Activated T-helper 2 cell treated with anti-CD3 and anti-CD28 coated beads, Interferon-gamma antibody, Interleukin-2, Interleukin-4, amounts not matched to agents 10 μg/mL and 5 μg/mL and 100 μg/mL, durations not matched to agents 14 hours and 24 hours and 36 hours (primary cell): ENCODE measurements at regions not wholly inside any gene's neighbourhood (a gene's known extent, or its start where the extent isn't known, plus 50 kb on each side); places are given as distances from the start of the nearest gene placed in this dataset.

Source experiments
- DNase-seq: peaks from one replicate; pipeline ENCODE4 v3.0.0; 2021; ENCODE audit warnings: low spot score
- H3K27ac Mint-ChIP-seq: one replicate; pipeline ENCODE4 v1.8.0; 2021; ENCODE audit warnings: mixed read lengths
- H3K27me3 Mint-ChIP-seq: one replicate; pipeline ENCODE4 v1.8.0; 2021; ENCODE audit warnings: low read depth, mixed read lengths
- H3K36me3 Mint-ChIP-seq: one replicate; pipeline ENCODE4 v1.8.0; 2021; ENCODE audit warnings: low read depth, mixed read lengths
- H3K4me1 Mint-ChIP-seq: one replicate; pipeline ENCODE4 v1.8.0; 2021; ENCODE audit warnings: low read depth, mixed read lengths
- H3K4me3 Mint-ChIP-seq: one replicate; pipeline ENCODE4 v1.8.0; 2021; ENCODE audit warnings: low read depth, mild to moderate bottlenecking, moderate library complexity, mixed read lengths
- H3K9me3 Mint-ChIP-seq: one replicate; pipeline ENCODE4 v1.8.0; 2021; ENCODE audit warnings: mixed read lengths
- intact Hi-C: fragments of 100-400 bp; cut with micrococcal nuclease; formaldehyde crosslinking; loops from one replicate; pipeline ENCODE4 v1.15.1; 2023

DNA sequence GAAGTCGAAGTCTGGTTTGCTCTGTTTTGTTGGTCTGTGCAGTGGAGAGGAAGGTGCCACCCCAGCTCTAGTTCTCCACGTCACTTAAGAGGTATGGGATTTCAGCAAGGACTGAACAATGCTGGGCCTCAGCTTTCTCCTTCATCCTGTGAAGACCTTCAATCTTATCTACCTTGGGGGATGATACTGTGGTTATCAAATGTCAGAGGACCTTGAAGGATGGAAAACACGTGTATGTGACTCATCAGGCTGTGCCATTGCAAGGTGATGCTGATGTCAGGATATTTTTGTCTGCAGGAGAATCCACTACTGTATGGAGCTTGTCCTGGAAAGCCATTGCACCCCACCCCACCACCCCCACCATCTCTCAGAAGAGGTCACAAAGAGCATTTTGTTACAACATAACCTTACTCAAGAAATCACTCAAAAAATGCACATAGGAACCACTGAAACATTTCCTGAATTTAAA is 81.4 kb upstream of the UQCRFS1 start:
- intact Hi-C loops: no loop called here
- H3K36me3 Mint-ChIP-seq: no peaks in the 10 kb centered on the region
- H3K9me3 Mint-ChIP-seq: no peaks in the 10 kb centered on the region
- H3K4me1 Mint-ChIP-seq: peaks cover 6% of the 10 kb centered on the region
- DNase-seq: no peak
- no peak overlapping the region for H3K4me3 Mint-ChIP-seq
- peak overlapping the region; percentile 43 for H3K27ac Mint-ChIP-seq
- peaks cover 8% of the 10 kb centered on the region for H3K27me3 Mint-ChIP-seq

DNA sequence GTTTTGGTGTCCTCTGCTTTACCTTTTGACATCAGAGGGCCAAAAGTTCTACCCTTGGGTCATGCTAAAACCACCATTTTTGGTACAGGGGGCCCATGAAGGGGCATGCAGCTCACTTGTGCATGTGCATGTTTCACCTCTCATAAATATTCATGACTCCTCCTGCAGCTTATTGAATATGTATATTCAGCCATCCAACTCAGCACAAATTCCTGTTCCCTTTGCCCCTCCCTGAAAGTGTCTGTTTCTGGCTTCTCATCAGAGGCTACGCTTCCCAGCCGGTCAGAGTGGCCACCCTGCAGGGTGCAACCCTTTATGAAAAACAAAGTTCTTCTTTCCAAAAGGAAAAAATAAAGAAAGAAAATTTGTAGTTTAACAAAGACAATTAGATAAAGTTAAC is 82.3 kb upstream of the UQCRFS1 start:
- no peak for DNase-seq
- H3K27me3 Mint-ChIP-seq: peaks cover 8% of the 10 kb centered on the region
- H3K36me3 Mint-ChIP-seq: no peaks in the 10 kb centered on the region
- intact Hi-C loops: no loop called here
- no peak overlapping the region for H3K4me3 Mint-ChIP-seq
- no peak overlapping the region for H3K27ac Mint-ChIP-seq
- peaks cover 6% of the 10 kb centered on the region for H3K4me1 Mint-ChIP-seq
- no peaks in the 10 kb centered on the region for H3K9me3 Mint-ChIP-seq

DNA sequence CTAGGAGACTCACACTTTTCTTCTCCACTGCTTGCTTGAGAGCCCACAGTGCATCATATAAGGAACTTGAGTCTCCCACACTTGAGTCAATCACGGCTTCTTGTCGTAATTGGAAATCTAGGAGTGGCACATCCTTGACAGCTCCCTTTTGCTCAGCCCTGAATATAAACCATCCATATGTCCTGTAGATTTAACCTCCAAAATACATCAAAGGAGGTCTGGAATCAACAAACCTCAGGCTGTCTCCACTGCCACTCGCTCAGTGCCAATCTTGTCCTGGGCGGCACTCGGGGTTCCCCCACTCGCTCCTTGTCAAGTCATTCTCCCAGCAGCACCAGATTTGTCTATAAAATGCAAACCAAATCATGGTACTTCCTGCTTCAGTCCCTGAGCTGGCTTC is 84.4 kb upstream of the UQCRFS1 start:
- no peaks in the 10 kb centered on the region for H3K9me3 Mint-ChIP-seq
- H3K36me3 Mint-ChIP-seq: no peaks in the 10 kb centered on the region
- H3K27me3 Mint-ChIP-seq: peaks cover 5% of the 10 kb centered on the region
- no peak for DNase-seq
- intact Hi-C loops: no loop called here
- H3K4me1 Mint-ChIP-seq: peaks cover 16% of the 10 kb centered on the region
- H3K27ac Mint-ChIP-seq: no peak overlapping the region
- no peak overlapping the region for H3K4me3 Mint-ChIP-seq

DNA sequence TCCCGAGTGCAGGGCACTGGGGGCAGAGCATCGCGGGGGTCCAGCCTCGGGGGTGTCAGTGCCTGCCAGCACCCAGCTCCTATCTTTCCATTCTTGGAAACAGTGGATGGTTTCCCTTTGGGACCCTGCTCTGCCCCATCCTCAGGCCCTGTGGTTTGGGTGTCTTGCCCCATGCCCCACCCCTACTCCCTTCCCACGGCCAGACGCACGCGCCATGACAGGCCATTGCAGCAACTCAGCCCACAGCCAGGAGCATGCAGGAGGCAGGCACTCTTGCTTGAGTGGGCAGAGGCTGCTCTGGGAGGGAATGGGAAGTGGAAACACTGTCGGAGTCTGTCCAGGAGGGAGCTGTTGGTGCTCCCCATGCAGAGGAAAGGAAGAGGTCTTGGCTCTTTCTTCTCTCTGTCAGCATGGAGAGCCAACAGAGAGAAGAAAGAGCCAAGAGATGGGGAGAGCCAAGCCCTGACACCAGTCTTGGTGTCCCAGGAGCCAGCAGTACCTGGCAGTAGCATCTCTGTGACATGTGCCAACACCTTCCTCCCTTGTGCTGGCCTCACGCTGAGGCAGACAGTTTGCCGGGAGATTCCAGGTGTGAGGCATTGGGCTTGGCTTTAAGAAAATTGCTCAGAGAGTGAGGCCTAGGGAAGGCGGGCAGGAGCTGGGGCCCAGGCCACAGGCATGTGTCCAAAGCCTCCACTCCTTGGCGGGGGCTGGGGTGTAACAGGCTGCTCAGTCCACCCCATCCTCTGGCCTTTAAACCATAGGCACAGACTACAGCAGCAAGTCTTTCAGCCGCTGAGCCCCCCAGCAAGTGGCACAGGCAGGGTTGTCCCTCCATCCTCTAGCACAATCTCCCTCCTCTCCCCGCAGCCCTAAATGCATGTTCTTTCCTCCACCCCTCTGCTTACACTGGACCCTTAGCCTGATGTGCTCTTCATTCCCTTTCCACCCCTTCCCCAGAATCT is 86.7 kb upstream of the UQCRFS1 start:
- DNase-seq: no peak
- intact Hi-C loops: no loop called here
- Mint-ChIP-seq H3K9me3 (no peaks in the 10 kb centered on the region), H3K36me3 (no peaks in the 10 kb centered on the region), H3K27me3 (peaks cover 5% of the 10 kb centered on the region), H3K27ac (no peak overlapping the region), H3K4me3 (no peak overlapping the region), H3K4me1 (peaks cover 14% of the 10 kb centered on the region)

DNA sequence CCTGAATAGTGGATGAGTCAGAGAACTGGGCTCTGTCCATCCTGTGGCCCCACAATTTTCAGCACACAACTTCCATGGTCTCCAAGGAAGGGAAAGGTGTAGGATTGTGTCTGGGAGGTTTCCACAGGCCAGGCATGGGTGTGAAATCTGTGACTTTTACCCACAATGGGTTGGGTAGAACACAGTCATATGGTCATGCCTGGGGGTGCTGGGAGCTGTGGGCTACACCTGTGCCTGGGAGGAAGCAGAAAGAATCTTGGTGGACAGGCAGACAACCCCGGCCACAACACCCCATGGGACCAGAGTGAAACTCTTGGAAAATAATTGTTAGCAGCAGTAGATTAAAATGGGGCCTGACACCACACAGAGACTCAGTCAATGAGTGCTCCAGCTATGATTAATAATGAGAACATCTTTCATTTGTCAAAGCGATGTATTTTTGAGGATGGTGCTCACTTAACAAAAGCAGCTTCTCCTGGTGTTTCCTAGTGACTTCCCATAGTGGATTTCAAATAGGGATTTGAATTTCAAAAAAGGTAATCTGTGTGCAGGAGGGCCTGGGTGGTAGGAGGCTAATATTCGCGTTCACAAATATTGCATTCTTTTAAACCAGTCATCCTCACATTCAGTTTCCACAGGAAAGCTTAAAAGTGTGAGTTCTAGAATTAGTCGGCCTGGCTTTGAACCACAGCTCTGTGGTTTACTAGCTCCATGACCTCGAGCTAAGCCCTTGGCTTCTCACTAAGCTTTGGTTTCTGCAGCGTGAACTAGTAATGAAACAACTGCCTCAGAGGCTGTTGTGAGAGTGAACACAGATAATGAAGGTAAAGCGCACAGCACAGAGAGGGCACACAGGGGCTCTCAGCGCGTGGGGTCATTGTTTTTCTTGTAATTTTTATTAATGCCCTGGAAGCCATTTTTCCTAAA is 89.3 kb upstream of the UQCRFS1 start:
- intact Hi-C loops: no loop called here
- peaks cover 14% of the 10 kb centered on the region for H3K4me1 Mint-ChIP-seq
- no peak for DNase-seq

DNA sequence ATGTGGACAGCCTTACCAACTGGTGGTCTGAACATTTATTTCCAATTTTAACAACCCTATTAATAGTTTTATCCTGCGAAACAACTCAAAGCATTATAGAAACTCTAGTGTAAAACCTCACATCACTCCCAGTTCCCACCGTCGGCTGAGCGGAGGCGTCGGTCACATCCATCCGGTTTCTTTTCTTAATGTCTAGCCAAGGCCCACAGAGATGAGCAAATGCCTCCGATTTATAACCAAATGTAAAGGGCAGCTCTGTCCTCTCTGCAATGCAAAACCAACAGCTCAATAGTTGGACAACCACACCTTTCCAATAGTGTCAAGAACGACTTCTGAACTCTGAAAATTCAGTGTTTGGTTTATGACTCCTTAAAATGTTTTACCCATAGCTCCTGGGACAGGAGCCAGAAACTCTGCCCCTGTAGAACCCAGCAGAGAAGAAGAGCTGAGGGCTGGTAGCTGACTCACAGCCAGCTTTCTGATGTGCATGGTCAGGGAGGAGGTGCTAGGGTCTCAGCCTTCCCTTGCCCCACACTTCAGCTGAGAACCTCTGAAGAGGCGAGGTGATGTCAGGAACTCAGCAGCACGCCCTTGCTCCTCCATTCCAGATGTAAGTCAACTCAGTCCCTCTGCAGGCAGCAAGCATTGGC is 90.2 kb upstream of the UQCRFS1 start:
- Mint-ChIP-seq H3K9me3 (no peaks in the 10 kb centered on the region), H3K4me3 (no peak overlapping the region), H3K27ac (no peak overlapping the region), H3K4me1 (peaks cover 14% of the 10 kb centered on the region), H3K27me3 (peaks cover 3% of the 10 kb centered on the region), H3K36me3 (no peaks in the 10 kb centered on the region)
- DNase-seq: no peak
- intact Hi-C loops: no loop called here

More for the DNA sequence above, 89.3 kb upstream of the UQCRFS1 start:
- H3K27me3 Mint-ChIP-seq: peaks cover 6% of the 10 kb centered on the region
- H3K4me3 Mint-ChIP-seq: no peak overlapping the region
- H3K27ac Mint-ChIP-seq: no peak overlapping the region
- H3K36me3 Mint-ChIP-seq: no peaks in the 10 kb centered on the region
- H3K9me3 Mint-ChIP-seq: no peaks in the 10 kb centered on the region

DNA sequence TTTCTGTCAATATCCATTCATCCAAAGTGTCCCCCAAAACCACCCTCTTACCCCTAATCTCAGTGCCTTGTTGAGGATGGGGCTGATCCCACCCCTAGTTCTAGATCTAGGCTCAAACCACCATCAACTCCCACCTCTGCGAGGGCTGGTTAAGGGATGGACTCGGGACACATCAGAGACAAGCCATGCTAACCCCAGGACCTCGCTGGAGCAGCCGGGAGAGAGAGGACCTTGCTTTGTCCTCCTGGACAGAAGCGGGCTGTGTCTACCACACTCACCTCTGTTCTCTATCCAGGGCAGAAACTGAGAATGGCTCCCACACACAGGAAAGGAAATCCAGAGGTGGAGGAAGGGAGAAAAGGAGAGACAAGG is 90.8 kb upstream of the UQCRFS1 start:
- H3K27ac Mint-ChIP-seq: no peak overlapping the region
- DNase-seq: no peak
- peaks cover 14% of the 10 kb centered on the region for H3K4me1 Mint-ChIP-seq
- H3K4me3 Mint-ChIP-seq: no peak overlapping the region
- H3K9me3 Mint-ChIP-seq: no peaks in the 10 kb centered on the region
- H3K27me3 Mint-ChIP-seq: peaks cover 3% of the 10 kb centered on the region
- no peaks in the 10 kb centered on the region for H3K36me3 Mint-ChIP-seq
- intact Hi-C loops: no loop called here

DNA sequence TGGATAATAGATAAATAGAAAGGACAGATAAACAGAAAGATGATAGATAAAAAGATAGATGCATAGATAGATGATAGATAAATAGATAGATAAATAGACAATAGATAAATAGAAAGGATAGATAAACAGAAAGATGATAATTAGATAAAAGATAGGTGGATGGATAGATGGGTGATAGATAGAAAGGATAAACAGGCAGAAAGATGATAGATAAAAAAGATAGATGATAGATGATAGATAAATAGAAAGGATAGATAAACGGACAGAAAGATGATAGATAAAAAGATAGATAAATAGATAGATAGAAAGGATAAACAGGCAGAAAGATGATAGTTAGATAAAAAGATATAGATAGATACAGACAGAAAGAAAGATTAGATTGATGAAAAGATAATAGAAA is 92.3 kb upstream of the UQCRFS1 start:
- Mint-ChIP-seq H3K36me3 (no peaks in the 10 kb centered on the region), H3K9me3 (no peaks in the 10 kb centered on the region), H3K4me1 (peaks cover 14% of the 10 kb centered on the region), H3K27me3 (peaks cover 9% of the 10 kb centered on the region), H3K27ac (no peak overlapping the region), H3K4me3 (no peak overlapping the region)
- no peak for DNase-seq
- intact Hi-C loops: no loop called here

DNA sequence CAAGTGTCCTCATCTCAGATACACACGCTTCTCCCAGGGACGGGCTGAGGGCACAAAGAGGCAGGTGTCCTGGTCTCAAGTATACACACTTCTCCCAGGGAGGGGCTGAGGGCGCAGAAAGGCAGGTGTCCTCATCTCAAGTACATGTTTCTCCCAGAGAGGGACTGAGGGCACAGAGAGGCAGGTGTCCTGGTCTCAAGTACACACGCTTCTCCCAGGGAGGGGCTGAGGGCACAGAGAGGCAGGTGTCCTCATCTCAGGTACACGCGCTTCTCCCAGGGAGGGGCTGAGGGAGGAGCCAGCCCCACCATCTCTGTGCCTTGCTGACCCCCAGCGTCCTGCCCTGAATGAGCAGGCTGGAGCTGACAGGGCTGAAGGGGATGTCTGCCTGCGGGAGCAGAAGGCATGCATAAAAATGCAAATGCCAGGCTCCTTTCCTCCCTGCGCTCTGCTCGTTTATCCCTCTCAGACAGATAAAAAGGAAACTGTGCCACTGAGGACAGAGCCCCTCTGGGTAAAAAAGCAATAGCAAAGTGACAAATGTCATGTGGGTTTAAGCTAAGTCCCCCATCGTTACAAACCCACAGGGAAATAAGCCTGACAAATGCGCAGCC is 96.1 kb upstream of the UQCRFS1 start:
- Mint-ChIP-seq H3K27me3 (peaks cover 24% of the 10 kb centered on the region), H3K4me1 (no peaks in the 10 kb centered on the region), H3K36me3 (no peaks in the 10 kb centered on the region), H3K27ac (no peak overlapping the region), H3K9me3 (no peaks in the 10 kb centered on the region), H3K4me3 (no peak overlapping the region)
- no peak for DNase-seq
- intact Hi-C loops: no loop called here

DNA sequence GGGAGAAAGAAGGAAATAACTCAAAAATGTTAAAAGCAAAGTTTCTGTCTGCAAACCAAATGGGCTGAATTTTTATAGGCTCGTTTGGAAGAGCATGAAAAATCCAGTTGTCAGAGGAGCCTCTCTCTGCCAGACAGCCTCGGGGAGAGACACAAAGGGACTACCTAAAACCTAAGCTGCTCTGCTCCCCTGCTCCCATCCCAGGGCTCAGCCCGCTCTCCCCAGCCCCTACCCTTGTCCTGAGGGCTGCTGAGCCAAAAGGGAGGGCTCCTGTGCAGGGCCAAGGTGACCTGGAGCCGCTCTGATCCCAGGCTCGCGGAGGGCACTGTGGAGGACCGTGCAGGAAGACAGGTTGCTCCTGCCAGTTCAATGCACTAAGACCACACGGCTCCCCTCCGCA is 96.7 kb upstream of the UQCRFS1 start:
- Mint-ChIP-seq H3K27ac (no peak overlapping the region), H3K27me3 (peaks cover 24% of the 10 kb centered on the region), H3K36me3 (no peaks in the 10 kb centered on the region), H3K4me3 (no peak overlapping the region), H3K4me1 (no peaks in the 10 kb centered on the region), H3K9me3 (no peaks in the 10 kb centered on the region)
- DNase-seq: no peak
- intact Hi-C loops: no loop called here

DNA sequence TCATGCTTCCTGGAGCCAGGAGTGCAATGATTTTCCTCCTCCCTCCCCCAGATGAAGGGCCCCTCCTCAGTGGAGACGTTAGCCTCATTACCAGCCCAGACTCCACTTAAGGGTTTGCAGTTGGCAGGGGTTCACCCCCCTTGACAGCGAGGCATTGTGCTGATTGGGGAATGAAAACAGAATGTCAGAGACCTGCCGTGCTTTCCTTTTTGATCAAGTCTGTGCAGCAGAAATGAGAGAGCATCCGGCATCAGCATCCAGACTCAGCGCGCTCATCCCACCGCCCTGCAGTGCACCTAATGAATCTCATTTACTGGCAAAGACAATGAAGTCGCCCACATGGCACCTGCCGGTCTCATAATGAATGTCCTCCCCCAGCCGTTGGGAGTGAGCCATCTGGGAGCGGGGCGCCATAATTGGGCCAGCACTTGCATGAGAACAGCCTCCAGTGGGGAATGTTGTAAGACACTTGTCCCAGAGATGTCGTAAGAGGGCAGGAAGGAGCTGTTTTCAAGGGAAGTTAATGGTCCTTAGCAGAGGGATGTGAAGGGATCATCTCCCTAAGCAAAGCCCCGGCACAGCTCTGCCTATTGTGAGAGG is 98.3 kb upstream of the UQCRFS1 start:
- Mint-ChIP-seq H3K36me3 (no peaks in the 10 kb centered on the region), H3K27me3 (peaks cover 21% of the 10 kb centered on the region), H3K4me3 (no peak overlapping the region), H3K4me1 (no peaks in the 10 kb centered on the region), H3K27ac (no peak overlapping the region), H3K9me3 (no peaks in the 10 kb centered on the region)
- no peak for DNase-seq
- intact Hi-C loops: no loop called here

DNA sequence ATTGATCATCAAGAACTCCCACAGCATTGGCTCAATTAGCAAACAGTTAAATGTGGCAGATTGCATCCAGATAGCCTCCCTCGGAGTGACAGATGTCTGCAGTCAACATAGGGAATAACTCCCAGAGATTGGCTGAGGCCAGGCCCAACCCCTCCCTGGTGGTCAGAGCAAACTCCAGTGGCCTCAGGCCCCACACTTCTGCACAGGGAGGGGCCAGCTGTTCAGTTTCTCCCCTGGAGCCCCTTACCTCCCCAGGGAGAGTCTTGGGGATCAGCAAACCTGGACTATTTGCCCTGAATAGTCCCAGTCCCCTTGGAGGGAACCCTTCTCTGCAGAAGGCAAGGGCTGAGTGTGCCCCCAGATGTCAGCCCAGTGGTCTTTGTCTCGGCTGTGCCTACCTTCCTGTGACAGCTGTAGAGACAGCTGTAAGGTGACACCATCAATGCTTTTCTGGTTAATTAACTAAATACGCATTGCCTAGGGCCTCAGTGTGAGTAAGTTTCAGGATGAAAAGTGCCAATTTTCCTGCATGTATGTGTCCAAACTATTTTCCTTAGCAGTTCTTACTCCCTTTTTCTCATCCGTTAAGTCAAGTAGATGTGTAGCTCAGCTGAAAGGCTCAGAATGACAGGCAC is 102.7 kb upstream of the UQCRFS1 start:
- H3K4me3 Mint-ChIP-seq: no peak overlapping the region
- H3K27ac Mint-ChIP-seq: no peak overlapping the region
- H3K36me3 Mint-ChIP-seq: no peaks in the 10 kb centered on the region
- intact Hi-C loops: no loop called here
- H3K4me1 Mint-ChIP-seq: no peaks in the 10 kb centered on the region
- H3K9me3 Mint-ChIP-seq: no peaks in the 10 kb centered on the region
- DNase-seq: no peak
- peaks cover 12% of the 10 kb centered on the region for H3K27me3 Mint-ChIP-seq
